Mucosa of stomach (tissue), 1 donor: ENCODE measurements at regions not wholly inside any gene's neighbourhood (a gene's known extent, or its start where the extent isn't known, plus 50 kb on each side); places are given as distances from the start of the nearest gene placed in this dataset.

Experiments
- H3K27me3 ChIP-seq: one replicate; pipeline ENCODE4 v1.7.0; 2013; ENCODE audit warnings: mild to moderate bottlenecking, low read length; ENCODE audit not compliant: control insufficient read depth, insufficient read depth
- H3K36me3 ChIP-seq: one replicate; pipeline ENCODE4 v1.7.0; 2013; ENCODE audit warnings: low read length; ENCODE audit not compliant: control insufficient read depth, insufficient read depth
- H3K4me1 ChIP-seq: one replicate; pipeline ENCODE4 v1.7.0; 2013; ENCODE audit warnings: mild to moderate bottlenecking, low read length; ENCODE audit not compliant: control insufficient read depth, insufficient read depth
- H3K4me3 ChIP-seq: one replicate; pipeline ENCODE4 v1.7.0; 2013; ENCODE audit warnings: low read length
- H3K9ac ChIP-seq: one replicate; pipeline ENCODE4 v1.7.0; 2013; ENCODE audit warnings: mild to moderate bottlenecking, low read length, moderate library complexity
- H3K9me3 ChIP-seq: one replicate; pipeline ENCODE4 v1.7.0; 2013; ENCODE audit warnings: mild to moderate bottlenecking, low read length, moderate library complexity; ENCODE audit not compliant: control insufficient read depth
- donor health status: Pancreatic carcinoma.

GRCh38 chr2:196241175-196241574, 69.8 kb upstream of the STK17B start:
- Histone ChIP-seq H3K9me3 (no peaks in the 10 kb centered on the region), H3K9ac (no peak overlapping the region), H3K36me3 (no peaks in the 10 kb centered on the region), H3K27me3 (no peaks in the 10 kb centered on the region), H3K4me3 (no peak overlapping the region), H3K4me1 (no peaks in the 10 kb centered on the region)

GRCh38 chr2:196242131-196242620, 70.8 kb upstream of the STK17B start:
- H3K4me1 ChIP-seq = no peaks in the 10 kb centered on the region
- no peaks in the 10 kb centered on the region for H3K9me3 ChIP-seq
- no peaks in the 10 kb centered on the region for H3K27me3 ChIP-seq
- no peak overlapping the region for H3K4me3 ChIP-seq
- no peaks in the 10 kb centered on the region for H3K36me3 ChIP-seq
- no peak overlapping the region for H3K9ac ChIP-seq

GRCh38 chr2:196244516-196244915, 73.1 kb upstream of the STK17B start:
- Histone ChIP-seq H3K9ac (no peak overlapping the region), H3K9me3 (no peaks in the 10 kb centered on the region), H3K4me3 (no peak overlapping the region), H3K36me3 (no peaks in the 10 kb centered on the region), H3K27me3 (no peaks in the 10 kb centered on the region), H3K4me1 (no peaks in the 10 kb centered on the region)

GRCh38 chr2:196244966-196245365, 73.6 kb upstream of the STK17B start:
- Histone ChIP-seq H3K4me3 (no peak overlapping the region), H3K36me3 (no peaks in the 10 kb centered on the region), H3K4me1 (no peaks in the 10 kb centered on the region), H3K9ac (no peak overlapping the region), H3K9me3 (no peaks in the 10 kb centered on the region), H3K27me3 (no peaks in the 10 kb centered on the region)

GRCh38 chr2:196245378-196246140, 74.2 kb upstream of the STK17B start:
- Histone ChIP-seq H3K9me3 (no peaks in the 10 kb centered on the region), H3K36me3 (no peaks in the 10 kb centered on the region), H3K4me1 (no peaks in the 10 kb centered on the region), H3K27me3 (no peaks in the 10 kb centered on the region), H3K4me3 (no peak overlapping the region), H3K9ac (no peak overlapping the region)

- no peaks in the 10 kb centered on the region for H3K9me3 ChIP-seq
Measured at GRCh38 chr2:196247114-196247975, 76.0 kb upstream of the STK17B start.

GRCh38 chr2:196247976-196248280, 76.5 kb upstream of the STK17B start:
- Histone ChIP-seq H3K27me3 (no peaks in the 10 kb centered on the region), H3K4me1 (no peaks in the 10 kb centered on the region), H3K36me3 (no peaks in the 10 kb centered on the region), H3K4me3 (no peak overlapping the region), H3K9me3 (no peaks in the 10 kb centered on the region), H3K9ac (no peak overlapping the region)

More at GRCh38 chr2:196247114-196247975, 76.0 kb upstream of the STK17B start:
- Histone ChIP-seq H3K27me3 (no peaks in the 10 kb centered on the region), H3K4me3 (no peak overlapping the region), H3K4me1 (no peaks in the 10 kb centered on the region), H3K36me3 (no peaks in the 10 kb centered on the region), H3K9ac (no peak overlapping the region)

GRCh38 chr2:196248467-196249094, 77.2 kb upstream of the STK17B start:
- Histone ChIP-seq H3K4me3 (no peak overlapping the region), H3K36me3 (no peaks in the 10 kb centered on the region), H3K9ac (no peak overlapping the region), H3K9me3 (no peaks in the 10 kb centered on the region), H3K27me3 (no peaks in the 10 kb centered on the region), H3K4me1 (no peaks in the 10 kb centered on the region)

- Histone ChIP-seq H3K4me1 (no peaks in the 10 kb centered on the region), H3K27me3 (no peaks in the 10 kb centered on the region), H3K36me3 (no peaks in the 10 kb centered on the region), H3K9me3 (no peaks in the 10 kb centered on the region), H3K4me3 (no peak overlapping the region), H3K9ac (no peak overlapping the region)
Measured at GRCh38 chr2:196249171-196249570, 77.8 kb upstream of the STK17B start.

GRCh38 chr2:196249860-196250259, 78.5 kb upstream of the STK17B start:
- H3K4me1 ChIP-seq = no peaks in the 10 kb centered on the region
- no peaks in the 10 kb centered on the region for H3K27me3 ChIP-seq
- H3K9ac ChIP-seq = no peak overlapping the region
- H3K9me3 ChIP-seq = no peaks in the 10 kb centered on the region
- H3K4me3 ChIP-seq = no peak overlapping the region
- no peaks in the 10 kb centered on the region for H3K36me3 ChIP-seq

- Histone ChIP-seq H3K36me3 (no peaks in the 10 kb centered on the region), H3K4me3 (no peak overlapping the region), H3K4me1 (no peaks in the 10 kb centered on the region), H3K9me3 (no peaks in the 10 kb centered on the region), H3K9ac (no peak overlapping the region), H3K27me3 (no peaks in the 10 kb centered on the region)
Measured at GRCh38 chr2:196251132-196251531, 79.8 kb upstream of the STK17B start.
